NCI-H128 (cell line): ENCODE measurements at regions not wholly inside any gene's neighbourhood (a gene's known extent, or its start where the extent isn't known, plus 50 kb on each side); places are given as distances from the start of the nearest gene placed in this dataset.

Experiments
- DNase-seq: peaks from one replicate; lab custom pipeline; 2025; ENCODE audit not compliant: unreplicated experiment; lab: John Stamatoyannopoulos, UW

DNA sequence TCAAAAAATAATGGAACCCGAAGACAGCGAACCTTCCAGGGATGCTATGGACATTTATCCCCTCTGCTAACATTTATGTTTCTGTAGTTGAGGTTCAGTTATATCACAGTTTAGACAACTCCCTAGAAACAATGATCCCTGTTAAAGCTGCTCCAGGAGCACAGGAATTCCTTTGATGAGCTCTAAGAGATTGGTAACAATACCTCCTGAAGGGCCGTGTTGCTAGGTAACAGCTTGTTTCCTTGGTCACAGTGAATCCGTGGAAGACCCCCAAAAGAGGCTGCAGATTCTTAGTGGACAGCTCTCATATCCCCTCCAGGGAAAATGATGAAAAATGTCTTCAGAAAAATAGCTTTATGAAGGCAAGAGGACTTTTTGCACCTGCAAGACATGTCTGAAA is 160.2 kb downstream of the SERPINI1 start:
- DNase-seq, result no peak

DNA sequence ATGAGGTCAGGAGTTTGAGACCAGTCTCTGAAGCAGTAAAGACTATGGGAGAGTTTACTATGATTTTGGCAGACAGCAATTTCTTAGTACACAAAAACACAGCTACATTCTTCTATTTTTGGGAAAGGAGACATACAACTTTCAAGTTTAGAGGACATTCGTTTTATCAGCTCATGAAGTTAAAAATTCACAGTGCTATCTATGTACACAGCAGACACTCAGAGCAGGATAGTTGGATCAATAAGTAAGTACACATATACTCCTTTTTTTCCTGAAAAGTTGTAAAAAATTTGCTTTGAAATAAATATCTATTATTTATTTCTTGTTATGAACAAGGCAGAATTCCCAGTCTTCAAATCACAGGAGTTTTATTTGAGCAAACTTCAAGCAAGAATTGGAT is 159.7 kb downstream of the SERPINI1 start:
- no peak for DNase-seq

DNA sequence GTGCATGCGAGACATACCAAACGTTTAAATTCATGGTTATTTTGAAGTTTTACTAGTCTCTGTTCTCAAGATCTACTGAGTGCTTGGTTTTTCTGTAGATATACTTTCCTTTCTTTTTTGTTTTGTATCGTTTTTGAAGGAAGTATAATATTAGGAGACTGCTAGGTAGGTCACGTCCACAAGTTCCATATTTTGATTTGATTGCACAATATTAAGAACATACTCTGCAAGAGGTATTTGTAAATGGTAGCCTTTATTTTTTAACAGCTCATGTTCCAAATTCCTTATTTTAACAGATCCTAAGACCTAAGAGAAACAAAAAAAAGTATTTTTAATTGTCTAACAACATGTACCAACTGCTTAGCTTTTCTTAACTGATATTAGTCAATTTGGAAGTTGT is 156.7 kb downstream of the SERPINI1 start:
- no peak for DNase-seq

DNA sequence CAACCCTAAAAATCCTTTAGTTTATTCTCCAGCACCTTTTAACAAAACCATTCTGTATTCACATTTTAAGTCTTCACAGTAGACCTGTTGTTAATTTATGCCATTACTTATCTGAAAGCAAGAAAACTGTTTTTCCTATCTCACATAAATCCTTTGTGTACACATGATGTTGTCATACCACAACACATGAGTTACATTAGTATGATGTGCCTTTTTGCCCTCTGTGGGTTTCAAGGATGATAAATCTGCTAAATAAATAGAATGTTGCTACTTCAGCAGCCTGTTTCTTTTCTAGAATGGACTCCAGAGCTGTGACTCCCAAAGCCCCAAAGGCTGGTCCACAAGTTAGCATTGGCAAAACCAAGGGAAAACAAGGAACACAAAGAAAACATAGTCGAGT is 151.6 kb downstream of the SERPINI1 start:
- no peak for DNase-seq

DNA sequence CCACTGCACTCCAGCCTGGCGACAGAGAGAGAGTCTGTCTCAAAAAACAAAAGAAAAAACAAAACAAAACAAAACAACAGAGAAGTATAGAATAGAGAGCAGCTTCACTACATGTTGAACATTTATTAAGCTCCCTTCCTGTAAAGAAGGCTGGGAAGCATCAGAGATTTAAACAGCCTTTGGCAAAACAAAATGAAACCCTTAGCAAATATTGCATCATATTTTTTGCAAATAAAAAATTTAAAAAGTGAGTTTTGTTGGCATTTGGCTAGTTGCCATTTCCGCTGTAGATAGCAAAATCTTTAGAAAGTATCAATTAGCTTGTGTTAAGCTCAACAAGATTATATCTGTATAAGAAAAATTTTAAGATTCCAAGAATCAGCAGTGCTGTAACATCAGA is 151.2 kb downstream of the SERPINI1 start:
- no peak for DNase-seq

DNA sequence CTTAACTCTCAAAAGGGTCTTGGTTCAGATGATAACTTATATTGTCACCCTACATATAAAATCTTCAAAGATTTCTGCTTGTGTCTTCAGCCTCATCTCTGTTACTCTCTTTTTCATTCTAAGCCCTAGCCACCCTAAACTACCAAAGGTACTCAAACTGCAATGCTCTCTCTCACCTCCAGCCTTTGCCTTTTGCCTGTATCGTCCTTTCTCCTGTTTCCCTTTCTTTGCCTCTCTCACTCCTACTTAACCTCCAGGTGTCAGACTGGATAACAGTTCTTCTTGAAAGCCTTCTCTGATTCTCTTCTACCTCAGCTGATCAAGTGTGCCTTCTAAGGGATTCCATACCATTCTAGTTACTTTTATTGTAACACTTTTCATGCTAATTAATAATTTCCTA is 149.8 kb downstream of the SERPINI1 start:
- DNase-seq, result no peak

DNA sequence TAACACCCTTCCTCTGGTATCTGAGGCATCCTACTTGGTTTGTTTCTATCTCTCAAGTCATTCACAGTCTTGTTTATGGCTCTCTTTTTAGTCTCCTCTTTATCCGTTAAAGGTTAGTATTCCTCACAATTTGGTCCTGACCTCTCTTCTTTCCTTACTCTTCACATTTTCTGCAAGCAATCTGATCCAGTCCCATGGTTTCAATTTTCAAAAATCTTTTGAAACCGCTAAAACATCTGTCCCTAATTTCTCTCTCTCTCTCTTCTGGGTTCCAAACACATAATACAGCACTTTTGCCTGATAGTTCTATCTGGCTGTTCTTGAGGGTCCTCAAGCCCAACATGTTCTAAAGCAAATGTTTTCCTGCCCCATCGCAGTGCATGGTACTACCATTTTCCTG is 149.0 kb downstream of the SERPINI1 start:
- DNase-seq, result no peak

DNA sequence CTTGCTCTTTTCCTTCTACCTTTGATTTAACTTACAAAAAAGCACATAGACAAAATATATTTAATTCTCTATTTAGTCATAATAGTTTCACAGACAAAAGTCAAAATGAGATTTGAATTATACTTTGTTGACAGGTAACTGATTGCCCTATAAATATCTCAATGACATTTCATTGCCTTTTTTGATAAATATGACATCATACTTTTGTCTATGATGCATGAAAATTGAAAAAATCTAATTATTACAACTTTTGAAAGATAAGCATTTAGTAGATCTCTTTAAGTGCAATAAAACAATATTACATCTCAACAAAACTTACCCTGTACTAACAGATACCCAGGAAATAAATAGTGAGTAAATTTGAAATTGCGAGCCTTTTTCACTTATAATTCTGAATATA is 147.9 kb downstream of the SERPINI1 start:
- no peak for DNase-seq

DNA sequence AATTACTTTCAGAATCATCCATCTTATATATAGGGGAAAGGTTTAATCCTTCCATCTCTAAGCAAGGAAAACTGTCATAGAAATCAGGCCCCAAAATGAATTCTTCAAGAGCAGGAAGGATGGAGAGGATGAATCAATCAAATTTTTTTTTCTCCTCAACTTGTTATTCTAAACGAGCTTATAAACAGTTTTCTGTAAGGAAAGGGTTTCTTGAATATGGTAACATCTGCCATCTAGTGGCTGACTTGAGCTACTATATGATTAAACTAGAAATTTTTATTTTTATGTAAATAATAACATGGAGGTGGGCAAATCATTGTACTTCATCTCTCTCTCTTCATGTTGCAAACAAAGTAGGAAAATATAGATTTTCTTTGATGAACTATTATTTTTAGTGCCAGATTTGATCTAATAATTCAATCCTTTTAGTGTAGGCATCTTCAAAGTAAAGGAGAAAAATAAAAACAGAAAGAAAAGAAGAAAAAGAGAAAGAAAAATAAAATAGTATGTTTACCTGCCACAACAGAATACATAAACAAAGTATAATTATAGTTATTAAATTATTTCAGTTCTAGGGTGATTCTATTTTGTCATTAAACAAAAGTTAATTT is 146.6 kb downstream of the SERPINI1 start:
- DNase-seq, result peak; percentile 19

DNA sequence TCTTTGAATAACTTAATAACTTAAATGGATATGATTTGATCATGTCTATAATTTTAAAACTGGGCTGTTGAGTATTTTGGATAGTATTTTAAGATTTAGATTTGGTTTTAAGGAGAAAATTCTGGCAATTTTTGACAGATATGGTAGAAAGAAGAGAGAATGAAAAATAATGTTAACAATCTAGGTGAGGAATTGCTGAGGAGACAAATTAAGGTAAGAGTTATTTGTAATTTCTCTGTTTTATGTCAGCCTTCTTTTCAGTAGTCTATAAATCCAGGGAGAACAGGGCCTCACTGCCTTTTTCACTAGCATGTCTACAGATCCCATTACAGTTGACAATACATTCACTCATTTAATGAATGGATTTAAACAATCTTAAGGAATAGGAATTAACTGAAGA is 144.7 kb downstream of the SERPINI1 start:
- DNase-seq, result no peak

DNA sequence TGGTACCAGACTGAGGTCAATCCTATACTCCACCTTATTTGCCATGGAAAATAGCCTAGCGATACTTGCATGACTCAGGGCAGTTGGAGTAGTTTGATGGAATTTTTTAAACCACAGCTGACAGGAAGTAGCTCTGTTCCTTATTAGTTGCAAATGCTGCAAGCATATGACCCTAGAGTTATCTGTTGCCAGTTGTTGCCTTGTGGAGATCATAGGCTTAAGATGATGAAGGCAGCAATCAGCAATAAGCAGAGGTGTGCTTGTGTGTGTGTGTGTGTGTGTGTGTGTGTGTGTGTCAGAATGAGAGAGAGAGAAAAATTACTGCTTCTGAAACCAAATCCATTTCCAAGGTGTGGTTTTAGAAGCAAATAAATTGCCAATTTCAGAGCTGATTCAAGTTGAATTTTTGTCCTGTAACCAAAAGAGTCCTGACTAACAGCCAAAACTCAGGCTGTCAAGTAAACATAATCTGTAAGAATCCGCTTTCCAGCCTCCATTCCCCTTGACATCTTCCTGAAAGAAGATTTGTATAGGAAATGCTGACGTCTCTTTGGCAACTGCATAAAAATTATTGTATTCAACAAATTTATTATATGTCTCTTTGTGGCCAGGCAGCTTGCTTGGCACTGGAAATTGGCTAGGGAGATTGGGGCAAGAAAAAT is 141.2 kb downstream of the SERPINI1 start:
- no peak for DNase-seq
